Progenitor cell of endocrine pancreas (in vitro differentiated cells): ENCODE measurements at regions not wholly inside any gene's neighbourhood (a gene's known extent, or its start where the extent isn't known, plus 50 kb on each side); places are given as distances from the start of the nearest gene placed in this dataset.
A peak's percentile ranks its signal among the peaks of the same experiment; 100 is the strongest.

ENCODE experiments used
- DNase-seq: peaks from one replicate; pipeline ENCODE4 v3.0.0; 2021; ENCODE audit warnings: low spot score; ENCODE audit not compliant: unreplicated experiment
- H3K27ac Mint-ChIP-seq: 2 replicates; pipeline ENCODE4 v1.8.0; 2021; ENCODE audit warnings: mild to moderate bottlenecking, moderate library complexity, mixed read lengths
- H3K27me3 Mint-ChIP-seq: 2 replicates; pipeline ENCODE4 v1.8.0; 2021; ENCODE audit warnings: mixed read lengths
- H3K36me3 Mint-ChIP-seq: 2 replicates; pipeline ENCODE4 v1.8.0; 2022; ENCODE audit warnings: mixed read lengths; ENCODE audit not compliant: insufficient read depth
- H3K4me1 Mint-ChIP-seq: 2 replicates; pipeline ENCODE4 v1.8.0; 2021; ENCODE audit warnings: low read depth, mixed read lengths
- H3K4me3 Mint-ChIP-seq: 2 replicates; pipeline ENCODE4 v1.8.0; 2021; ENCODE audit warnings: low read depth, mild to moderate bottlenecking, moderate library complexity, mixed read lengths
- H3K9me3 Mint-ChIP-seq: 2 replicates; pipeline ENCODE4 v1.8.0; 2021; ENCODE audit warnings: low read depth, mixed read lengths
- TF ChIP-seq, protein P1 (sequence below): fragments of 200-600 bp; sonication (generic); IDR thresholded peaks from one replicate; pipeline ENCODE4 v1.5.0; 2021; ENCODE audit warnings: antibody characterized with exemption, mild to moderate bottlenecking; ENCODE audit not compliant: unreplicated experiment

DNA sequence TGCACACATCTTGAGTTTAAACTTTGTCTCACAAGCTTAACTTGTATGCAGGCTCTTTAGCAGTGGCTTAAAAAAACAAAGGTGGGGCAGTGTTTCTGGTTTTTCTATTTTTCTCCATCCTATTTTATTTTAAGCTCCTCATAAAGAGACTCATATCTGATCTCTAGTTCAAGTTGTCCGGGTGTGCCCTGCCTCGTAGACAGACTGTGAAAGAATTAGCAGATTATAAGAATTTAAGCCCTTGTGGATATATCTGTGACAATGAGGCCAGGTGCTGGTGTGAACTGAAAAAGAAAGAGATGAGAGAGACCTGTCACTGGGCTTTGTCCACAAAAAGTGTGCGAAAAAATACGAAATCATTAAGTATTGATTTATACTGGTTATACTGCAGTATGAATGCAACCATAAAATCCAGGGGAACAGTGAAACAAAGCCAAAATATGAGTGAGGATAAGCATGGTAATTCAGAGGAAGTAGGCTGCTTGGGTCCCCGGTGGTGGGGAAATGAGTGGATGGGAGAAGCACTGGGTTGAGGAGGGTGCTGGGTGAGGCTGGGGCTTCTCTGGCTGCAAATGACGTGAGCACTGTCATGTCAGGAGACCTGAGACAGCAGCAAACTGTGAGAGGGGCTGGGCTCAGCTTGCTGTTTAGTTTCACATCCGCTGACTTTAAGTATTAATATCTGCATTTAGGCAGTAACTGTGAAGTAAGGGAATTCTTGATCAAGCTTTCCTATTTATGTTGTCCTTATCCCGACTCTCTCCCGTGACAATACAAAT lies 179.7 kb upstream of the ANKRD55 start:
- Mint-ChIP-seq H3K4me1 (peaks cover 19% of the 10 kb centered on the region), H3K27ac (no peak overlapping the region), H3K36me3 (no peaks in the 10 kb centered on the region), H3K9me3 (no peaks in the 10 kb centered on the region), H3K4me3 (no peak overlapping the region), H3K27me3 (peaks cover 5% of the 10 kb centered on the region)
- TF ChIP-seq, protein P1, sequence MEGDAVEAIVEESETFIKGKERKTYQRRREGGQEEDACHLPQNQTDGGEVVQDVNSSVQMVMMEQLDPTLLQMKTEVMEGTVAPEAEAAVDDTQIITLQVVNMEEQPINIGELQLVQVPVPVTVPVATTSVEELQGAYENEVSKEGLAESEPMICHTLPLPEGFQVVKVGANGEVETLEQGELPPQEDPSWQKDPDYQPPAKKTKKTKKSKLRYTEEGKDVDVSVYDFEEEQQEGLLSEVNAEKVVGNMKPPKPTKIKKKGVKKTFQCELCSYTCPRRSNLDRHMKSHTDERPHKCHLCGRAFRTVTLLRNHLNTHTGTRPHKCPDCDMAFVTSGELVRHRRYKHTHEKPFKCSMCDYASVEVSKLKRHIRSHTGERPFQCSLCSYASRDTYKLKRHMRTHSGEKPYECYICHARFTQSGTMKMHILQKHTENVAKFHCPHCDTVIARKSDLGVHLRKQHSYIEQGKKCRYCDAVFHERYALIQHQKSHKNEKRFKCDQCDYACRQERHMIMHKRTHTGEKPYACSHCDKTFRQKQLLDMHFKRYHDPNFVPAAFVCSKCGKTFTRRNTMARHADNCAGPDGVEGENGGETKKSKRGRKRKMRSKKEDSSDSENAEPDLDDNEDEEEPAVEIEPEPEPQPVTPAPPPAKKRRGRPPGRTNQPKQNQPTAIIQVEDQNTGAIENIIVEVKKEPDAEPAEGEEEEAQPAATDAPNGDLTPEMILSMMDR: no peak
- no peak for DNase-seq

DNA sequence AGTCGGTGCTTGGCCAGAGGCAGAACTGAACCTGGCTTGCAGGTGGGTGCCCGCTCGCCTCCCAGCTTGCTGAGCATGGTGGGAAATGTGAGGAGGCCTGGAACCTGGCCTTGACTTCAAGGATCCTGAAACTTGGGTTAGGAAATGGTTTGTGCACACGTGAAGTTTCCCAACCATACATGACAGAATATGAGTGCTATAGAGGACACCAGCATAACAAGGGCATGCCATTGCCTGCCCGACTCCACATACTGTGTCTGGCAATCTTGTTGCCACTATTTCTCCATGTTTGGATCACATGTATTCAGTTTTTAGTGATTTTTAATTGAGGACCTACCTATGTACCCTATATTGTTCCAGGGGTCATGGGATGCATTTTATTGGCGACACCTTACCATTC lies 177.6 kb upstream of the ANKRD55 start:
- H3K36me3 Mint-ChIP-seq: no peaks in the 10 kb centered on the region
- no peaks in the 10 kb centered on the region for H3K9me3 Mint-ChIP-seq
- H3K27me3 Mint-ChIP-seq: peaks cover 5% of the 10 kb centered on the region
- no peak for DNase-seq
- H3K27ac Mint-ChIP-seq: no peak overlapping the region
- H3K4me1 Mint-ChIP-seq: peaks cover 28% of the 10 kb centered on the region
- TF ChIP-seq, protein P1: no peak
- H3K4me3 Mint-ChIP-seq: no peak overlapping the region

DNA sequence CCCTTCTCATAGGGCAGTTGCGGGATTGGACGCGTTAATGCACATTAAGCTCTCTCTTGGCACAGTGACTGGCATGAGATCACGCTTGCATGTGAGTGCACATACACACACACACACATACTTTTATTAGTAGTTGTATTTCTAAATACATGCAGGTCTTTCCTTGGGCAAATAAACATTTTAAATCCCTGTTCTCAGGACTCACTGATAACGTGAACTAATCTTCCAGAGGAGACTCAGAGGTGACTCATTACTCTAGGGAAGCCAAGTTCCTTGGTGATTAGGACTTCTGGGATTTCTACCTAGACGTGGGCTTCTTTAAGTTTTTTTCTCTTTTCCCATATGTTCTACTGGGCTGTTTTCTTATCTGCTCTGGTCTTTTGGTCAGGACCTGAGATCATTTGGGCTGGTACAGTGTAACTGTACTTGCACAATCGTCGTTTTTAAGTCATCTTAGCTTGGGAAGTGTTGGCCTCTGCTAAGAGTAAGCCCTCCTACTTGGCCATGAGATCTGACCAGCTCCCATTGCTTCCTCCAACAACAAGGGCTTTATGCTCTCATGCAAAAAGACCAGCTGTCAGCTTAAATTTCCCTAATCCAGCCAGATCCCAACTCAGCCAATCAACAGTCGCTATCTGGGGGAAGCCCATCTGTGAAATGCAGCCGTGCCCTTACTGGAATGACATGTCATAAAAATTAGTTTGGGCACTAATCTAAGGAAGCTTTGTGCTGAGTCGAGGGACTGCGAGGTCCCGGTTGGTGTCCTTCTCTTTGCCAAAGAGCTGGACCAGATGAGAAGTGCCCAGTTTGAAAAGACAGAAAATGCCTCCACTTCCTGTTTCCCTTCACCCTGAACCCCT lies 176.4 kb upstream of the ANKRD55 start:
- H3K27ac Mint-ChIP-seq: no peak overlapping the region
- peaks cover 32% of the 10 kb centered on the region for H3K4me1 Mint-ChIP-seq
- no peaks in the 10 kb centered on the region for H3K36me3 Mint-ChIP-seq
- no peak for DNase-seq
- no peaks in the 10 kb centered on the region for H3K9me3 Mint-ChIP-seq
- H3K4me3 Mint-ChIP-seq: no peak overlapping the region
- peaks cover 5% of the 10 kb centered on the region for H3K27me3 Mint-ChIP-seq
- TF ChIP-seq, protein P1: no peak

DNA sequence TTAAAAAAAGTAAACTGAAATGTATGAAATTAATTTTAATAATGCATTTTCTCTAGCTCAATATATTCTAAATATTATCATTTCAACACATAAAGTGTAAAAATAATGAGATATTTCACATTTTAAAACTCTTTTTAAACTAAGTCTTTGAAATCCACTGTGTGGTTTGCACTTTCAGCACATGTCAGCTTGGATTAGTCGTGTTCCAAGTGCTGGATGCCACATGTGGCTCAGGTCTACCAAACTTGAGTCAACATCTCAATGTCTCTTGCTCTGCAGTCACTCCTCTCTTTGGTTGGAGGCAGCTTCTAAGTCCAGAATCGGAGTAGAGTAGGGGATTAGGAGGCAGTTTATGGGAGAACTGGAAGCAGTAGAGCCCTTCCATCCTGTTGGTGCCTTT lies 173.7 kb upstream of the ANKRD55 start:
- H3K4me1 Mint-ChIP-seq: peaks cover 42% of the 10 kb centered on the region
- TF ChIP-seq, protein P1: no peak
- no peaks in the 10 kb centered on the region for H3K36me3 Mint-ChIP-seq
- H3K4me3 Mint-ChIP-seq: no peak overlapping the region
- DNase-seq: no peak
- H3K27me3 Mint-ChIP-seq: no peaks in the 10 kb centered on the region
- no peaks in the 10 kb centered on the region for H3K9me3 Mint-ChIP-seq
- no peak overlapping the region for H3K27ac Mint-ChIP-seq

DNA sequence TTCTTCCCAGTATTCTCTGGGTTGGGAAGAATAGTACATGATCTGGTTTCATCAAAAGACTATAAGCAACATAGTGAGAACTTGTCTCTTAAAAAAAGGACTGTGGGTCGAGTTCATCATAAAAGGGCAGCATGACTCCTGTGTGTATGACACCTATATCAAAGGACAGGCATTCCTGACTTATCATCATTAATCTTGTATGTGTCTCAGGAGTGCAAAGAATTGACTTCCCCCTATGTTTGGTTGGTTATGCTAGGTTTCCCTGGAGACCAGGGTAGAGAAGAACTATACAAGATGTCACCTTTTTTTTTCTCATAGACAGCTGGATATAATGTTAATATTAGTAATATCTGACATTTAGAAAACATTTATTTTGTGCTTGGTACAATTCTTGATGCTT lies 173.1 kb upstream of the ANKRD55 start:
- H3K27ac Mint-ChIP-seq: peak overlapping the region; percentile 22
- H3K4me3 Mint-ChIP-seq: no peak overlapping the region
- H3K27me3 Mint-ChIP-seq: no peaks in the 10 kb centered on the region
- no peaks in the 10 kb centered on the region for H3K36me3 Mint-ChIP-seq
- H3K9me3 Mint-ChIP-seq: no peaks in the 10 kb centered on the region
- TF ChIP-seq, protein P1: no peak
- peaks cover 44% of the 10 kb centered on the region for H3K4me1 Mint-ChIP-seq
- no peak for DNase-seq
